GM19328 (cell line): ENCODE measurements at regions not wholly inside any gene's neighbourhood (a gene's known extent, or its start where the extent isn't known, plus 50 kb on each side); places are given as distances from the start of the nearest gene placed in this dataset.

Experiments
- ATAC-seq: cut with Tn5 transposase; IDR thresholded peaks from one replicate; pipeline ENCODE4 v1.9.1; 2021; ENCODE audit warnings: mild to moderate bottlenecking, moderate library complexity; ENCODE audit not compliant: unreplicated experiment

- no peak for ATAC-seq
Observed at GRCh38 chr9:88751781-88752180, 216.8 kb downstream of the NXNL2 start.

- no peak for ATAC-seq
Observed at GRCh38 chr9:88753691-88754367, 218.9 kb downstream of the NXNL2 start.

GRCh38 chr9:88754452-88754851 lies 219.5 kb downstream of the NXNL2 start:
- no peak for ATAC-seq

GRCh38 chr9:88754886-88755285 lies 219.9 kb downstream of the NXNL2 start:
- ATAC-seq: no peak

- ATAC-seq: no peak
Observed at GRCh38 chr9:88757406-88758010, 222.5 kb downstream of the NXNL2 start.

GRCh38 chr9:88759364-88759763 lies 224.4 kb downstream of the NXNL2 start:
- no peak for ATAC-seq

- no peak for ATAC-seq
Observed at GRCh38 chr9:88766778-88767503, 224.3 kb upstream of the S1PR3 start.

GRCh38 chr9:88767504-88767790 lies 223.8 kb upstream of the S1PR3 start:
- ATAC-seq: no peak

GRCh38 chr9:88772575-88772974 lies 218.7 kb upstream of the S1PR3 start:
- no peak for ATAC-seq

GRCh38 chr9:88773126-88773525 lies 218.1 kb upstream of the S1PR3 start:
- ATAC-seq: no peak

- no peak for ATAC-seq
Observed at GRCh38 chr9:88773627-88774244, 217.5 kb upstream of the S1PR3 start.

- no peak for ATAC-seq
Observed at GRCh38 chr9:88775037-88775471, 216.2 kb upstream of the S1PR3 start.

- no peak for ATAC-seq
Observed at GRCh38 chr9:88775559-88775958, 215.7 kb upstream of the S1PR3 start.

- no peak for ATAC-seq
Observed at GRCh38 chr9:88775966-88776365, 215.3 kb upstream of the S1PR3 start.

- ATAC-seq: no peak
Observed at GRCh38 chr9:88776717-88777497, 214.4 kb upstream of the S1PR3 start.

GRCh38 chr9:88777498-88778312 lies 213.6 kb upstream of the S1PR3 start:
- ATAC-seq: no peak

- ATAC-seq: no peak
Observed at GRCh38 chr9:88781628-88782391, 209.5 kb upstream of the S1PR3 start.

- no peak for ATAC-seq
Observed at GRCh38 chr9:88782931-88783710, 208.1 kb upstream of the S1PR3 start.

- no peak for ATAC-seq
Observed at GRCh38 chr9:88783711-88784083, 207.6 kb upstream of the S1PR3 start.
